GM12891 (cell line): ENCODE measurements at regions not wholly inside any gene's neighbourhood (a gene's known extent, or its start where the extent isn't known, plus 50 kb on each side); places are given as distances from the start of the nearest gene placed in this dataset.
"Not testable (repeated sequence)": the region's sequence is repeated elsewhere in the genome, so short reads cannot be mapped to it uniquely, and the experiment has no call there.

Experiments
- POLR2AphosphoS5 ChIP-seq: IDR thresholded peaks from 2 replicates; pipeline ENCODE4 v1.6.1; 2011; ENCODE audit warnings: low read depth, low read length, control low read depth
- SPI1 ChIP-seq: IDR thresholded peaks from 2 replicates; pipeline ENCODE4 v1.6.1; 2011; ENCODE audit warnings: low read depth, low read length, control low read depth
- TAF1 ChIP-seq: IDR thresholded peaks from 2 replicates; pipeline ENCODE4 v1.6.1; 2011; ENCODE audit warnings: low read depth, low read length, control low read depth

DNA sequence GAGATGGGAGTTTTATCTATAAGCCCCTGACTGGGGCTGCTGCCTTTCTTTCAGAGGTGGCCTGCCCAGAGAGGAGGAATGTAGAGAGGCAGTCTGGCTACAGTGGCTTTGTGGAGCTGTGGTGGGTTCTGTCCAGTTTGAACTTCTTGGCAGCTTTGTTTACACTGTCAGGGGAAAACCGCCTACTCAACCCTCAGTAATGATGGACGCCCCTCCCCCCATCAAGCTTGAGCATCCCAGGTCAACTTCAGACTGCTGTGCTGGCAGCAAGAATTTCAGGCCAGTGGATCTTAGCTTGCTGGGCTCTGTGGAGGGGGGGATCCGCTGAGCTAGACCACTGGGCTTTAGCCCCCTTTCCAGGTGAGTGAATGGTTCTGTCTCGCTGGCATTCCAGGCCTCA lies 51.6 kb upstream of the THUMPD2 start:
- not testable (repeated sequence) for TF ChIP-seq TAF1, POLR2AphosphoS5, SPI1
